GM23248 (cell line): ENCODE measurements at regions not wholly inside any gene's neighbourhood (a gene's known extent, or its start where the extent isn't known, plus 50 kb on each side); places are given as distances from the start of the nearest gene placed in this dataset.

Experiments used
- EZH2 ChIP-seq: fragments of 200-600 bp; sonication (generic); IDR thresholded peaks from 2 replicates; pipeline ENCODE4 v1.6.1; 2018; ENCODE audit warnings: antibody characterized with exemption, mild to moderate bottlenecking; ENCODE audit not compliant: insufficient read depth, poor library complexity, severe bottlenecking
- EZH2phosphoT487 ChIP-seq: fragments of 200-600 bp; sonication (generic); IDR thresholded peaks from 2 replicates; pipeline ENCODE4 v1.6.1; 2018; ENCODE audit warnings: antibody characterized with exemption, moderate library complexity, mild to moderate bottlenecking, low read depth; ENCODE audit not compliant: insufficient read depth

GRCh38 chr20:60999250-60999649, 252.8 kb upstream of the CDH4 start:
- TF ChIP-seq EZH2 (no peak), EZH2phosphoT487 (no peak)
